Hematopoietic multipotent progenitor cell (in vitro differentiated cells): ENCODE measurements at regions not wholly inside any gene's neighbourhood (a gene's known extent, or its start where the extent isn't known, plus 50 kb on each side); places are given as distances from the start of the nearest gene placed in this dataset. TPM values are rescaled to one million over a fixed set of nuclear protein-coding genes. Genes with fewer than 3 reads are reported as not detected.

Experiments used
- small RNA-seq: library from RNA; depleted of rRNA; stranded (forward); fragments of <200 nt; gene quantifications from one replicate; pipeline ENCODE3, GENCODE V24; 2012

Small RNA genes lying in the stretch of these regions (small RNA-seq; reads per million reads assigned to genes)
- not detected for gene AL356157.2
